ENCODE measurements at regions not wholly inside any gene's neighbourhood (a gene's known extent, or its start where the extent isn't known, plus 50 kb on each side); places are given as distances from the start of the nearest gene placed in this dataset.
"Not testable (repeated sequence)": the region's sequence is repeated elsewhere in the genome, so short reads cannot be mapped to it uniquely, and the experiment has no call there.

DNA sequence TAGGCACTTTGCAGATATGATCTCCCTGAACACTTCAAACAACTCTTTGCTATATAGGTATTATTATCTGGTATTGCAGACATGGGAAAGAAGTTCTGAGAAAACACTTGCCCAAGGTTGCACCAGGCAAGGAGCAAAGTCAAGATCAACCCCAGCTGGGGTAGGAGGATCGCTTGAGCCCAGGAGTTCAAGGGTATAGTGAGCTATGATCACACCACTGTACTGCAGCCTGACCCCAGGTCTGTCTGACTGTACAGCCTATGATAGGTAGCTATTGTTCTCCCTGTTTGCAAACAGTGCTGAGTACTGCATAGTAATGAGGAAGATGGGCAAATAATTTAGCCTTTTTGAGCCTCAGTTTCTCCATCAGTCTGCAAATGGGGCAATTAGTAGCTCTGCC is 60.5 kb upstream of the GRK3 start:
- not testable (repeated sequence) for TF ChIP-seq POLR2AphosphoS5 (IDR thresholded peaks at IDR 0.05; ENCODE audit: borderline replicate concordance, low read depth, low read length); EZH2 (IDR thresholded peaks at IDR 0.05); FOXP2 (optimal IDR thresholded peaks at IDR 0.05; ENCODE audit: control extremely low read depth, extremely low read length, insufficient read depth)
